IMR-90 (cell line): ENCODE measurements at regions not wholly inside any gene's neighbourhood (a gene's known extent, or its start where the extent isn't known, plus 50 kb on each side); places are given as distances from the start of the nearest gene placed in this dataset.

Experiments
- BHLHE40 ChIP-seq: fragments of 150-350 bp; IDR thresholded peaks from 2 replicates; pipeline ENCODE4 v1.6.1; 2016; ENCODE audit warnings: mild to moderate bottlenecking, low read depth, low read length
- CEBPB ChIP-seq: IDR thresholded peaks from 2 replicates; pipeline ENCODE4 v1.6.1; 2012; ENCODE audit warnings: low read depth, low read length, improper control_type of control experiment
- CHD1 ChIP-seq: IDR thresholded peaks from 2 replicates; pipeline ENCODE4 v1.6.1; 2012; ENCODE audit warnings: low read depth, low read length, improper control_type of control experiment
- CTCF ChIP-seq: conservative IDR thresholded peaks from 2 replicates; pipeline ENCODE4 v1.5.1; 2012; ENCODE audit warnings: mild to moderate bottlenecking, low read depth, low read length, improper control_type of control experiment
- MAFK ChIP-seq: IDR thresholded peaks from 2 replicates; pipeline ENCODE4 v1.6.1; 2012; ENCODE audit warnings: low read depth, low read length, improper control_type of control experiment
- MAZ ChIP-seq: IDR thresholded peaks from 2 replicates; pipeline ENCODE4 v1.6.1; 2012; ENCODE audit warnings: low read depth, mild to moderate bottlenecking, low read length, improper control_type of control experiment, moderate library complexity, borderline replicate concordance
- MXI1 ChIP-seq: IDR thresholded peaks from 2 replicates; pipeline ENCODE4 v1.6.1; 2012; ENCODE audit warnings: low read depth, mild to moderate bottlenecking, low read length, moderate library complexity, borderline replicate concordance
- POLR2A ChIP-seq: IDR thresholded peaks from 2 replicates; pipeline ENCODE4 v1.6.1; 2012; ENCODE audit warnings: mild to moderate bottlenecking, low read depth, low read length
- RAD21 ChIP-seq: IDR thresholded peaks from 2 replicates; pipeline ENCODE4 v1.6.1; 2012; ENCODE audit warnings: low read length, improper control_type of control experiment
- RFX5 ChIP-seq: IDR thresholded peaks from 2 replicates; pipeline ENCODE4 v1.8.0; 2012; ENCODE audit warnings: low read depth, mild to moderate bottlenecking, low read length, moderate library complexity
- SMC3 ChIP-seq: fragments of 150-350 bp; IDR thresholded peaks from 2 replicates; pipeline ENCODE4 v1.6.1; 2016; ENCODE audit warnings: low read depth, mild to moderate bottlenecking, antibody characterized with exemption, low read length, moderate library complexity
- TF ChIP-seq, protein P1 (sequence below): fragments of 150-350 bp; IDR thresholded peaks from 2 replicates; pipeline ENCODE4 v1.6.1; 2016; ENCODE audit warnings: low read depth, mild to moderate bottlenecking, low read length, moderate library complexity, borderline replicate concordance

DNA sequence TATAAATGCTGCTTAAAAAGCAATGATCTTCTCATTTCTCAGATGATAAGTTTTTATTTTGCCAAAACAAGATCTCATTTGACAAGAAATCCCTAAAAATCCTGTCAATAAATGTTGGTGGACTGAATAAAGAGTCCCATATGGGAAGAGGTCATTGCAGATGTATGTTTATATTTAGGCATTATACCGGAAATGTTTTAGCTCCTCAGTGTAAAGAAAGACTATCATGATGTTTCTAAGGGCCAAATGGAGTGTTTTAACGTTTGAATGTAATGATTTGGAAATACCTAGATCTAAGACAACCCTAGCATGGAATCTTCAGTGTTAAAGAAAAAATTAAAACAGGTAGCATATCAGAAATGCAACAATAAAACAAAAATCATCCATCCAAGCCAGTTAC, 457.8 kb upstream of the NFE2L3 start:
- TF ChIP-seq POLR2A (no peak), CTCF (no peak), MXI1 (no peak), MAFK (no peak), RFX5 (no peak), MAZ (no peak), CHD1 (no peak), SMC3 (no peak), RAD21 (no peak), CEBPB (no peak), BHLHE40 (no peak)
- TF ChIP-seq, protein P1, sequence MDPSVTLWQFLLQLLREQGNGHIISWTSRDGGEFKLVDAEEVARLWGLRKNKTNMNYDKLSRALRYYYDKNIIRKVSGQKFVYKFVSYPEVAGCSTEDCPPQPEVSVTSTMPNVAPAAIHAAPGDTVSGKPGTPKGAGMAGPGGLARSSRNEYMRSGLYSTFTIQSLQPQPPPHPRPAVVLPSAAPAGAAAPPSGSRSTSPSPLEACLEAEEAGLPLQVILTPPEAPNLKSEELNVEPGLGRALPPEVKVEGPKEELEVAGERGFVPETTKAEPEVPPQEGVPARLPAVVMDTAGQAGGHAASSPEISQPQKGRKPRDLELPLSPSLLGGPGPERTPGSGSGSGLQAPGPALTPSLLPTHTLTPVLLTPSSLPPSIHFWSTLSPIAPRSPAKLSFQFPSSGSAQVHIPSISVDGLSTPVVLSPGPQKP = no peak
